ENCODE measurements at regions not wholly inside any gene's neighbourhood (a gene's known extent, or its start where the extent isn't known, plus 50 kb on each side); places are given as distances from the start of the nearest gene placed in this dataset.
"Not testable (repeated sequence)": the region's sequence is repeated elsewhere in the genome, so short reads cannot be mapped to it uniquely, and the experiment has no call there.

GRCh38 chrX:40952855-40953254 lies 132.4 kb upstream of the USP9X start:
- no peak for DNase-seq

DNA sequence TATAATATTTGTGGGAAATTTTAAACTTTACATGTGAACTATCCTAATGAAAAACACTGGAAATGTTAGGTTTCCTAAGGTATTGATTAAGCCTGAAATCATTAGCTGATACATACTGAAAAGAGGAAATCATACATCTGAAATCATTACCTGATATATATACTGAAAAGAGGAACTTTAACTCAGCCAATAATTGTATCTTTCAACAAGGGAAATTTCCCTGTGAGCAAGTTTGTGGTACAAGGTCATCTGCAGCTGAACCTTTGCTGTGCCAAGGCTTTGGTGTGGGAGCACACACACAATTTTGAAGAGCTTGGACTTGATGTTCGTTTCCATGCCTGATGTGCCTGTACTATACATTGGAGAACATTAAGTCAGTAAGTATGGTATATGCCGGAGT lies 131.9 kb upstream of the USP9X start:
- DNase-seq = no peak

GRCh38 chrX:40960041-40960440 lies 125.2 kb upstream of the USP9X start:
- DNase-seq = no peak

- no peak for DNase-seq
Observed at GRCh38 chrX:40962793-40963407, 122.3 kb upstream of the USP9X start.

- DNase-seq = no peak
Observed at GRCh38 chrX:40964008-40964407, 121.2 kb upstream of the USP9X start.

DNA sequence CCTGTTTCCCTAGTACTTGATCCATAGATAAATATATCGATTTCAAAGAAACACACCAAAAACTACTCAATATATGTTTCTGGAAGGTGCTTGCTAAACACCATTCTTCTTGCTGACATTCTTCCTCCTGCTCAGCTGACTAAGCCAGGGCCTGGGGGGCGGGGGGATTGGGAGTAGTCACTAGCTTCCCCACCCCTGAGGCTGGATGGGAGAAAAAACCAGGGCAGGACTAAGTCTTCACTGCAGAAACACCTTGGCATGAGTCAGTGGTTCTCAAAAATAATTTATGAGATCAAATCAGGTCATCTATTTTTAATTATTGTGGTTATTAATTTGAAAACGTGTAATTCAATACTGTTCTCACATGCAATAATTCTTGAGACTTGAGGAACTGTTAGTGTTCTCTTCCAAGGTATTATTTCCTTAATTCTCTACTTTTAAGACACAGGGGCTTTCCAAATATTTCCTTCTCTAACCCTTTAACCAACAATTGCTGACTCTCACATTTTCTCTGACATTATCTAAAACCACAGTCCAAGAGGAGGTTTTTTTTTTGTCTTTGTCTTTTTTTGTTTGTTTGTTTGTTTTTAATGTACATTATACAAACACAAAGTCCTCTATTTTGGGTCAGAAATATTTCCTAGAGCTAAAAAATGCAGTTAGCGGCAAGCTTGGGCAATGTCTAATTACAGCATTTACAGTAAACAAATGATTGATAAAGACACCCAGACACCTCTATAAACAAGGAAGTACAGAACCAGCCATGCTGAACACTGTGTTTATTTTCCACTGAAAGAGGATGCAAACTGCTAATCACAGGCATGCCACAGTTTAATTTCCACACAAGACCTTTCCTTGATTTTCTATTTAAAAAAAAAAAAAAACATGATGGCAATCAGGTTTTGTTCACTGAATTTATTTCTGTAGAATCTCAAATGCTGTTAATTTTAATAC lies 120.3 kb upstream of the USP9X start:
- DNase-seq = no peak

GRCh38 chrX:40966213-40966820 lies 118.9 kb upstream of the USP9X start:
- DNase-seq = no peak

DNA sequence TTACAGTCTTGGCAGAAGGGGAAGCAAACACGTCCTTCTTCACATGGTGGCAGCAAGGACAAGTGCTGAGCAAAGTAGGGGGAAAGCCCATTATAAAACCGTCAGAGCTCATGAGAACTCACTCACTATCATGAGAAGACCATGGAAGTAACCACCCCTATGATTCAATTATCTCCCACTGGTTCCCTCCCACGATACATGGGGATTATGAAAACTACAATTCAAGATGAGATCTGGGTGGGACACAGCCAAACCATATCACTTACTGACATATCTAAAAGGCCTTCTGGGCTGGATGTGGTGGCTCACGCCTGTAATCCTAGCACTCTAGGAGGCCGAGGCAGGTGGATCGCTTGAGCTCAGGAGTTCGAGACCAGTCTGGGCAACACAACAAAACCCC lies 117.1 kb upstream of the USP9X start:
- no peak for DNase-seq

GRCh38 chrX:40971736-40972135 lies 113.5 kb upstream of the USP9X start:
- no peak for DNase-seq

- no peak for DNase-seq
Observed at GRCh38 chrX:40973619-40974018, 111.6 kb upstream of the USP9X start.

DNA sequence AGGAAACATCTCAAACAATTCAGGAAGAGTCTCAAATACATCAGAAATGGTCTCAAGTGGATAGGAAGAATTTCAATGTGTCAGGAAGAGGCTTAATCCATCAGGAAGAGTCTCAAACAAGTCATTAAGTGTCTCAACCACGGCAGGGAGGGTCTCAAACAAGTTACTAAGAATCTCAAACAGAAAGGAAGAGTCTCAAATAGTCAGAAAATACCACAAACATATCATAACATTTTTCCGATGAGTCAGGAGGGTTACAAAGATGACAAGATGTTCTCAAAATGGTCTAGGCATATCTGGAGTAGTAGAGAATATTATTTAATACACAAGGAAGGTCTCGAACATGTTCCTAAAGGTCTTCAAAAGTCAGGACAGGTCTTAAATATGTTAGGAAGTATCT lies 109.3 kb upstream of the USP9X start:
- DNase-seq = no peak

DNA sequence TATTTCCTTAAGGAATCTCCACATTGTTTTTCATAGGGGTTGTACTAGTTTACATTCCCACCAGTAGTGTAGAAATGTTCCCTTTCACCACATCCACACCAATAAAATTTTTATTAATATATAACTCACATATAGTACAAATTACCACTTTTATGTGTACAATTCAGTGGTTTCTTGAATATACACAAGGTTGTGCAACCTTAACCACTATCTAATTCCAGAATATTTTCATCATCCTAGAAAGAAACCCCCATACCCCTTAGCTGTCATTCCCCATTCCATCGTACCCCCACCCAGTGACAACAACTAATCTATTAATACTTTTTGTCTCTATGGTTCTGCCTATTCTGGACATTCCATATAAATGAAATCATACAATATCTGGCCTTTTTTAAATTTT lies 108.3 kb upstream of the USP9X start:
- no peak for DNase-seq

DNA sequence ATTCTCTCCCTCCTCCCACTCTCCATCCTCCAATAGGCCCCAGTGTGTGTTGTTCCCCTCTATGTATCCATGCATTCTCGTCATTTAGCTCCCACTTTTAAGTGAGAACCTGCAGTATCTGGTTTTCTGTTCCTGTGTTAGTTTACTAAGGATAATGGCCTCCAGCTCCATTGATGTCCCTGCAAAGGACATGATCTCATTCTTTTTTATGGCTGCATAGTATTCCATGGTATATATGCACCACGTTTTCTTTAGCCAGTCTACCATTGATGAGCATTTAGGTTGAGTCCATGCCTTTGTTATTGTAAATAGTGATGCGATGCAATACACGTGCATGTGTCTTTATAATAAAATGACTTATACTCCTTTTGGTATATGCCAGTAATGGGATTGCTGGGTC lies 100.3 kb upstream of the USP9X start:
- DNase-seq = no peak

DNA sequence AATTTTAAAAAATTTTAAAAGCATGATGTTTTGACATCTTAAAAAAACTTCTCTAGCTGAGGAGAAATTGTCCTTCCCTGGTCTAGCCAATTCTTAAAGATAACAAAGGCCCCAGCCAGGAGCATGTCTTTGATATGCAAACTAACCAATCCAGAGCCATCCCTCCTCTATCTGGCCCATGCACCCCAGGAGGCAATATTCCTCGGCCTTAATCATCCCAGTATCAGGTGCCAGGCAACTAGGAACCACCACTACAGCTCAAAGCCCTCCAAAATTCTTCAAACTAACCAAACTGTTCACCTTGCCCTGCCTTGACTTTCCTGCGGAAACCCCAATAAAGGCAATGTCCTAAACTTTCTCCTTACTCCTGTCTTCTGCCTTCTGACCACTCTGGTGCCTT lies 97.8 kb upstream of the USP9X start:
- no peak for DNase-seq

DNA sequence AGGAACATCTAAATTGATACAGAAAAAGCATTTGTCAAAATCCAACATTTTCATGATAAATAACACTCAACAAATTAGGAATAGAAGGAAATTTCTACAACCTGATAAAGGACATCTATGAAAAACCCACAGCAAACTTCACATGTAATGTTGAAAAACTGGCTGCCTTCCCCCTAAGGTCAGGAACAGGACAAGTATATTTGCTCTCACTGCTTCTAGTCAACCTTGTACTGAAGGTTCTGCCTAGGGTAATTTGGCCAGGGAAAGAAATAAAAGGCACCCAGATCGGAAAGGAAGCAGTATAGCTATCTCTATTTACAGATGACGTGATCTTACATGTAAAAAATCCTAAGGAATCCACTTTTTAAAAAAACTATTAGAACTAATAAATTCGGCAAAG lies 97.1 kb upstream of the USP9X start:
- DNase-seq = no peak

GRCh38 chrX:40993395-40993794 lies 91.8 kb upstream of the USP9X start:
- DNase-seq = not testable (repeated sequence)

GRCh38 chrX:40996886-40997530 lies 88.2 kb upstream of the USP9X start:
- no peak for DNase-seq

- DNase-seq = no peak
Observed at GRCh38 chrX:40998123-40998522, 87.1 kb upstream of the USP9X start.

DNA sequence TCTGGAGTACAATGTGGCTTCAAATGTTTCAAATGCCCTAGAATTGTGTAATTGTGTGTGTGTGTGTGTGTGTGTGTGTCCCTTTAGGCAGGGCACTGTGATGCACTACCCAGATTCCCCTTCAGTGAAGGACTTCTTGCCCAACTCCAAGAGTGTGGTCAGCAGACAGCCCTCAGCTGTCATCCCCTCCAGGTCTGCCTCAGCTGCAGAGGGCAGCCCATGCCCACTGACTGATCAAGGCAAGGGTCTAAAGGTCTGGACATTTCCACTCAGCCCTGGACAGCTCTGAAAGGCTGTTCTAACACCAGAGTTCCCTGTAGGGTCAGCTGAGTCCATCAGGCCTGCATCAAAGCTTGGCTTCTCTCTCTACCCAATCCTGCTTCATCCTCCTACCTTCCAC lies 83.9 kb upstream of the USP9X start:
- no peak for DNase-seq

GRCh38 chrX:41002026-41002425 lies 83.2 kb upstream of the USP9X start:
- no peak for DNase-seq

DNA sequence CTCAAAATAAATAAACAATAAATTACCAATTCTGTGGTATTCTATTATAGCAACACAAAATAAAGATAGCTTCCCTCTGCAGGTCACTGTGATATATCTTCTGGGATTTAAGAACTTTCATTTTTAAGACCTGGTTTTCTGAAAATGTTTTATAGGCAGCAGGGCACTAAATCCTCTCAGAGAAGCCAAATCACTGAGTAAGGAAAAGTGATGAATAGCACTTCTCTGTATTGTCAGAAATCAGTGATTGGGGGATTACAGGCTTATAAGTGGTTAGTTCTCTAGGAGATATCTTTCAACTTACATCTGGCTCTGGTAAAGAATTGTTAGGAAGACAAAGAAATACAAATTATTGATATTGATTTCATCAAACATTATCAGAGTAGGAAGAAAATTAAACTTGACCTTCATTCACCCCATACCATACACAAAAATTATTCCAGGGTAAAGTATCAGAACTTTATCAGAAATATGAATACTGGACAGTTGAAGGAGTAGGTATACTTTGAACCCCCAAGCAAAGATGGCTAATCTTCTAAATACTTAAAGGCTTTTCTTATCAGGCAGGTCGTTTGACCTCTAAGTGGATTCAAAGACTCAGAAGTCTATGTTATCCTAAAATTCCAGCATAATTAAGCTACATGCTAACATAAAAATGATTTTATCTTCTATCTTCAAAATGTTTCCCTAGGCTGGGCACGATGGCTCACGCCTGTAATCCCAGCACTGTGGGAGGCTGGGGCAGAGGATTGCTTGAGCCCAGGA lies 81.6 kb upstream of the USP9X start:
- DNase-seq = no peak

DNA sequence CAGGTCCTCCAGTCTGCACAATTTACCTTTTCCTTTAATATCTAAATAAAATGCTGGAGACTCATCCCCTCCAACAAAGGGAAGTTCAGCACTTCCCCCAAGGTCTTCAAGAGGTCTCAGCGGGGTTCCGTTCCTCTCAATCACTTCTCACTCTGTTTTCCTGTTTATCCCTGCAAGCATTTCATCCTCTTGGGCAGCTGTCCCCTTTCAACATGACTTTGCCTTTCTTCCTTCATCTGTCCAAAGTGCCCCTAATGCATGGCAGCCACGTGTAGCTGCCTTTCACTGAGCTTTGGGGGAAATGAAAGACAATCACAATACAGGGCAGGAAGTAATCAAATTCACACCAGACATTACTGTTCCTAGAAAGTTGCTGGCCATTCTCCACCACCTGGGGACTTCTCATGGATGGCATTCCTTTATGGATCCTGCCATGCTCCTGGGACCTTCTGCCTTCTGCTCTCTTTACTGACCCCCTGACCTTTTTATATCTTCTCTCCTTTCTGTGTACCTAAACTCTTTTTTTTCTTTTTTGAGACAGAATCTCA lies 79.7 kb upstream of the USP9X start:
- no peak for DNase-seq
